CD14-positive monocyte (primary cell): ENCODE measurements at regions not wholly inside any gene's neighbourhood (a gene's known extent, or its start where the extent isn't known, plus 50 kb on each side); places are given as distances from the start of the nearest gene placed in this dataset.

Experiments
- DNase-seq, 3 donors: peaks; one replicate each; pipeline ENCODE4 v3.0.0-alpha.2; 2011 to 2022
- H2AFZ ChIP-seq: 2 replicates; pipeline ENCODE4 v1.6.0; 2012; ENCODE audit warnings: mild to moderate bottlenecking, low read depth, low read length, inconsistent platforms; ENCODE audit not compliant: insufficient read depth, poor library complexity, severe bottlenecking
- H3K27ac ChIP-seq, 2 donors: 1 replicate in 1 of 2; 2 replicates in 1 of 2; pipeline ENCODE4 v1.5.1; 2012 to 2013; ENCODE audit warnings: low read length in 2 of 2, control low read depth in 1 of 2, inconsistent platforms in 1 of 2, low read depth in 1 of 2, mild to moderate bottlenecking in 1 of 2
- H3K27me3 ChIP-seq, 2 donors: one replicate each; pipeline versions ENCODE4 v1.6.0 to v1.6.1; 2011 to 2013; ENCODE audit warnings: low read length in 2 of 2; ENCODE audit not compliant: control insufficient read depth in 2 of 2, insufficient read depth in 2 of 2
- H3K36me3 ChIP-seq, 2 donors: replicated peaks in 1 of 2; 1 replicate in 1 of 2; 2 replicates in 1 of 2; pipeline versions ENCODE4 v1.5.1 to v1.6.1; 2012 to 2013; ENCODE audit warnings: low read length in 2 of 2, control low read depth in 1 of 2, inconsistent platforms in 1 of 2, mild to moderate bottlenecking in 1 of 2; ENCODE audit not compliant: insufficient read depth in 2 of 2, control insufficient read depth in 1 of 2
- H3K4me1 ChIP-seq, 2 donors: 1 replicate in 1 of 2; 2 replicates in 1 of 2; pipeline versions ENCODE4 v1.5.1 to v1.6.1; 2012 to 2013; ENCODE audit warnings: low read length in 2 of 2, control low read depth in 1 of 2, inconsistent platforms in 1 of 2, mild to moderate bottlenecking in 1 of 2, moderate library complexity in 1 of 2; ENCODE audit not compliant: insufficient read depth in 2 of 2, control insufficient read depth in 1 of 2
- H3K4me2 ChIP-seq: replicated peaks from 2 replicates; pipeline ENCODE3; 2012; ENCODE audit warnings: low read length, moderate library complexity, mild to moderate bottlenecking; ENCODE audit not compliant: poor library complexity, severe bottlenecking; ENCODE audit errors: extremely low read depth
- H3K4me3 ChIP-seq, 3 experiments: fragments of 200-600 bp in 1 of 3; sonication (generic) in 1 of 3; replicated peaks in 1 of 3; 1 replicate in 2 of 3; 2 replicates in 1 of 3; pipeline ENCODE4 v1.5.1; 2011 to 2013; ENCODE audit warnings: low read length in 3 of 3, mild to moderate bottlenecking in 3 of 3, control low read depth in 2 of 3, low read depth in 2 of 3, inconsistent platforms in 1 of 3, moderate library complexity in 1 of 3
- H3K79me2 ChIP-seq: 2 replicates; pipeline ENCODE4 v1.6.0; 2012; ENCODE audit warnings: mild to moderate bottlenecking, control low read depth, inconsistent platforms, low read length, moderate library complexity; ENCODE audit not compliant: insufficient read depth
- H3K9ac ChIP-seq: 2 replicates; pipeline ENCODE4 v1.6.0; 2017; ENCODE audit warnings: low read length, mild to moderate bottlenecking; ENCODE audit not compliant: insufficient read depth, poor library complexity, severe bottlenecking
- H3K9me3 ChIP-seq, 2 donors: replicated peaks in 1 of 2; 1 replicate in 1 of 2; 2 replicates in 1 of 2; pipeline versions ENCODE4 v1.5.1 to v1.6.1; 2012 to 2013; ENCODE audit warnings: low read length in 2 of 2, control low read depth in 1 of 2; ENCODE audit not compliant: control insufficient read depth in 1 of 2, insufficient read depth in 1 of 2
- H4K20me1 ChIP-seq: 2 replicates; pipeline ENCODE4 v1.6.0; 2012; ENCODE audit warnings: mild to moderate bottlenecking, low read length, control low read depth, moderate library complexity; ENCODE audit not compliant: insufficient read depth
- H3K27ac Mint-ChIP-seq, 7 donors: one replicate each; pipeline ENCODE4 v1.8.0; 2020; ENCODE audit warnings: mild to moderate bottlenecking in 7 of 7, mixed read lengths in 7 of 7, moderate library complexity in 6 of 7, inconsistent platforms in 2 of 7
- H3K27me3 Mint-ChIP-seq, 3 donors: one replicate each; pipeline ENCODE4 v1.8.0; 2021 to 2022; ENCODE audit warnings: low read depth in 3 of 3, mild to moderate bottlenecking in 3 of 3, mixed read lengths in 3 of 3, moderate library complexity in 3 of 3, inconsistent platforms in 1 of 3
- H3K36me3 Mint-ChIP-seq, 2 donors: one replicate each; pipeline ENCODE4 v1.8.0; 2020; ENCODE audit warnings: mixed read lengths in 2 of 2, inconsistent platforms in 1 of 2, mild to moderate bottlenecking in 1 of 2
- H3K4me1 Mint-ChIP-seq: one replicate; pipeline ENCODE4 v1.8.0; 2020; ENCODE audit warnings: mild to moderate bottlenecking, mixed read lengths
- H3K4me3 Mint-ChIP-seq, 2 donors: one replicate each; pipeline ENCODE4 v1.8.0; 2020; ENCODE audit warnings: mild to moderate bottlenecking in 2 of 2, mixed read lengths in 2 of 2, moderate library complexity in 1 of 2
- H3K9me3 Mint-ChIP-seq, 7 donors: one replicate each; pipeline ENCODE4 v1.8.0; 2020 to 2022; ENCODE audit warnings: mixed read lengths in 7 of 7, mild to moderate bottlenecking in 6 of 7, moderate library complexity in 6 of 7, inconsistent platforms in 2 of 7
- CTCF ChIP-seq: fragments of 200-600 bp; IDR thresholded peaks from one replicate; pipeline ENCODE4 v1.8.0; 2022; ENCODE audit warnings: antibody characterized with exemption, mild to moderate bottlenecking
- WGBS: methylation state at CpG from one replicate; pipeline ENCODE4 v1.1.5; 2013; ENCODE audit warnings: missing lambda C conversion rate; ENCODE audit not compliant: insufficient coverage; 5-methylcytosine and 5-hydroxymethylcytosine counted together
- intact Hi-C, 2 donors: fragments of 100-400 bp; cut with micrococcal nuclease; formaldehyde crosslinking; loops; one replicate each; pipeline versions ENCODE4 v1.15.0 to v1.15.1; 2023

- Mint-ChIP-seq H3K36me3 (no peaks in the 10 kb centered on the region), H3K9me3 (peaks cover 2 to 24% (median 10%) of the 10 kb centered on the region in 7 donors), H3K4me3 (no peak overlapping the region), H3K27me3 (peaks cover 3 to 31% (median 3%) of the 10 kb centered on the region in 3 donors), H3K27ac (no peak overlapping the region), H3K4me1 (peaks cover 3% of the 10 kb centered on the region)
- no peak for DNase-seq
- intact Hi-C loops = no loop called here
- Histone ChIP-seq H3K4me1 (no peaks in the 10 kb centered on the region), H3K9me3 (peaks cover 0 to 13% of the 10 kb centered on the region in 2 donors), H3K9ac (no peak overlapping the region), H3K4me3 (no peak overlapping the region), H3K36me3 (no peaks in the 10 kb centered on the region), H3K4me2 (no peak overlapping the region), H3K79me2 (no peaks in the 10 kb centered on the region), H3K27me3 (no peaks in the 10 kb centered on the region), H2AFZ (no peak overlapping the region), H4K20me1 (no peaks in the 10 kb centered on the region), H3K27ac (no peak overlapping the region)
- WGBS = no CpG with 5 or more reads among the region's 4 CpGs
- TF ChIP-seq CTCF = no peak
These were observed 70.8 kb upstream of the SRSF6 start for GRCh38 chr20:43386878-43387277.

DNA sequence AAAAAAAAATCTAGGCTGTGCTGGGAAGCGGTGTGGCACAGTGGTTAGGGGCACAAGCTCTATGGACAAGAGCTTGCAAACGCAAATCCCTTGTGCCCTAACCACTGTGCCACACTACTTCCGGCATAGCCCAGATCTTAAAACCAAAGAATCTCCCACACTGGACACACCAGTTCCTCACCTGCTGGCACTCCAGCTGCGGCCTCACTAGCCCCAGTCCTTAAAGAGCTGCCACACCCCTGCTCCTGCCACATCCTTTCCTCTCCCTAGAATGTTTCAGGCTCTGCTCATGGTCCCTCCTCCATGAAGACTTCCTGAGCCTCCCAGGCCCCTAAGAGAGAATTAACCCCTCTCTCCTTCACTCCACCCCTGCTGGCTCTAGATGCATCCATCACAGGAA, 71.8 kb upstream of the SRSF6 start:
- no peak overlapping the region for H3K4me3 Mint-ChIP-seq
- no peaks in the 10 kb centered on the region for H3K36me3 Mint-ChIP-seq
- 96% methylated on average over 4 of the region's 4 CpGs for WGBS
- intact Hi-C loops = no loop called here
- no peaks in the 10 kb centered on the region for H3K4me1 ChIP-seq
- H4K20me1 ChIP-seq = no peaks in the 10 kb centered on the region
- peaks cover 3% of the 10 kb centered on the region for H3K4me1 Mint-ChIP-seq
- H3K27ac Mint-ChIP-seq = no peak overlapping the region
- no peak for TF ChIP-seq CTCF
- no peak overlapping the region for H3K9ac ChIP-seq
- H3K4me2 ChIP-seq = no peak overlapping the region
- H3K36me3 ChIP-seq = no peaks in the 10 kb centered on the region
- H3K79me2 ChIP-seq = no peaks in the 10 kb centered on the region
- H3K9me3 ChIP-seq = peaks cover 0 to 13% of the 10 kb centered on the region in 2 donors
- H3K9me3 Mint-ChIP-seq = peaks cover 2 to 24% (median 10%) of the 10 kb centered on the region in 7 donors
- peaks cover 0 to 2% of the 10 kb centered on the region in 2 donors for H3K27me3 ChIP-seq
- no peak overlapping the region for H3K4me3 ChIP-seq
- H3K27me3 Mint-ChIP-seq = peaks cover 0 to 29% (median 3%) of the 10 kb centered on the region in 3 donors
- H3K27ac ChIP-seq = no peak overlapping the region
- no peak for DNase-seq
- H2AFZ ChIP-seq = no peak overlapping the region
